HG03108 (cell line): ENCODE measurements at regions not wholly inside any gene's neighbourhood (a gene's known extent, or its start where the extent isn't known, plus 50 kb on each side); places are given as distances from the start of the nearest gene placed in this dataset.

Experiments
- ATAC-seq: cut with Tn5 transposase; IDR thresholded peaks from one replicate; pipeline ENCODE4 v1.9.1; 2021; ENCODE audit warnings: moderate library complexity; ENCODE audit not compliant: unreplicated experiment

DNA sequence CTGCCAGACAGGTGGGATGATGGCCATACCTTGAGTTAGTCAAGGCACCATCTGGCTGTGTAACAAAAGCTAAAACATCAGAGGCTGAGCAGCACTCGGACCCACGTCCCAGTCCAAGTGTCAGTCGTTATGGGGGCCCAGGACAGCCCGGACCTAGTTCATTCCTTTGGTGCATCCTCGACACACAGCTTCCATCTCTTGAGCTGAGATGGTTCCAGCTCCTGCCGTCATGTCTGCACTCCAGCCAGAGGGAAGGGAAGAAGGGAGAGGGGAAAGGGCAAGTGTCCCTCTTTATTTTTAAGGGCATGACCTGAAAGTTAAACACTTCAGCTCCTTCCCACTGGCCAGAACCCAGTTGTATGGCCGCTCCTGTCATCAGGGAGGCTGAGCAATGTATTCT, 218.0 kb downstream of the SEC14L1 start:
- ATAC-seq, result no peak

DNA sequence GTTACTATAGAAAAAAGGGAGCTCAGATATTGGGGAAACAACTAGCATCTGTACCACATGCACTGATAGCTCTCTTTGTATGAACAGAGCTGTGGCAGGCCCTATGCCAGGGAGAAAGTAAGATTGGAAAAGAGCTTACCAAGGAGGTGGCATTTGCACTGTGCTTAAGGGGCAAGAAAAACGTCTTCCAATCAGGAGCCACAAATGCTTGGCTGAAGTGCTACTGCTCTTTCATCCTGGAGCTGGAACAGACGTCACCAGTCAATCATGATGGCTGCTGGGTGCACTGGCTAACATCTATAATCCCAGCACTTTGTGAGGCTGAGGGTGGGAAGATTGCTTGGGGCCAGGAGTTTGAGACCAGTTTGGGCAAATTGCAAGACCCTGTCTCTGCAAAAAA, 218.5 kb downstream of the SEC14L1 start:
- ATAC-seq, result no peak

DNA sequence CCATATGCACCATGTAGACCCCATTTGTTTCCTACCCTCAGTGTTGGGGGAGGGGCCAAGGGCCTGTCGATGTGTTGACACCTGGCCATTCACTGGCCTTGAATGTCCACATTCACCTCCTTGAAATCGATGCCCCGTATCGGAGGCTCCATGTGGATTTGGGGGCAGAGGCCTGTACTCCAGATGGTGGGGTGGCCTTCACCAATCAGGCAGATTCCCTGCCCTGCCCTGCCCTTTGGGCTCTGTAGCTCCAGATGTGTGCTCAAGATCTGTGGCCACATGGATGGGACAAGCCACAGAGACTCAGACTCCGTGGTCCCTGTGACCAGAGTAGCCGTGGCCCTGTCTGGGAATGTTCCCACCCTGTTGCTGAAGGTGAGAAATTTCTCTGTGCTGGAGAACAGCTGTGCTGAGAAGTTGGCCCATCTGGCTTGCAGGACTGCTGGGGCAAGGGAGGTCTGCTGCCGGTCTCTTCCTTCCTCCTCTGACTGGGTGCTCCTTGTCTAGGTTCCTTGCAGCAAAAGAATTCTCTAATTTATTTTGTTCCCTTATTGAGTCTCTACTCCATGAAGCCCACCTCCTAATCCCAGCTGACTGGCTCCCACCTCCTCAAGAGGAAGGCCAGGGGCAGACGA, 221.3 kb downstream of the SEC14L1 start:
- no peak for ATAC-seq

GRCh38 chr17:77363821-77364361, 223.1 kb downstream of the SEC14L1 start:
- ATAC-seq, result no peak

DNA sequence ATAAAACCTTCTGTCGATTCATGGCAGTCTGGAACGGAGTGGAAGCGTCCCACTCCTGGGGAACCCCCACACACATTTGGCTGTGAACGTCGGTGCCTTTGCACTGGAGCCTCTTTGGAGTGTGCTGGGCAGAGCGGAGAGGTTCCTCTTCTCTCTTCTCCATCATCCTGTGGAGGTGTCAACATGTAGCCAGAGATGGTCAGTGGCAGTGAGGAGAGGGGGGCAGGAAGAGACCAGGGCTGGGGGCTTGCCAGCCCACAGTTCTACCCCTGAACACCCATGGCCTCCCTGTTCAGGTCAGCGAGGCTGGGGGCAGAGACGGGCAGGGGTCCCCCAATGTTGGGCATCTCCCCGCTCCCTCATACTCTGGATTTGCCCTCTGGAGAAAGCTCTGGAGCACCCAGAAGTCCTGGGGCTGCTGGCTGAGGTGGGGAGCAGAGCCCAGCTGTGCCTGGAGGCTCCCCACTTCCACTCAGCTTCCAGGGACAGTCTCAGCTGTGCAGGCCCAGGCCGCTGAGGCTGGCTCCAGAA, 223.7 kb downstream of the SEC14L1 start:
- no peak for ATAC-seq

GRCh38 chr17:77364941-77365583, 224.3 kb downstream of the SEC14L1 start:
- no peak for ATAC-seq

DNA sequence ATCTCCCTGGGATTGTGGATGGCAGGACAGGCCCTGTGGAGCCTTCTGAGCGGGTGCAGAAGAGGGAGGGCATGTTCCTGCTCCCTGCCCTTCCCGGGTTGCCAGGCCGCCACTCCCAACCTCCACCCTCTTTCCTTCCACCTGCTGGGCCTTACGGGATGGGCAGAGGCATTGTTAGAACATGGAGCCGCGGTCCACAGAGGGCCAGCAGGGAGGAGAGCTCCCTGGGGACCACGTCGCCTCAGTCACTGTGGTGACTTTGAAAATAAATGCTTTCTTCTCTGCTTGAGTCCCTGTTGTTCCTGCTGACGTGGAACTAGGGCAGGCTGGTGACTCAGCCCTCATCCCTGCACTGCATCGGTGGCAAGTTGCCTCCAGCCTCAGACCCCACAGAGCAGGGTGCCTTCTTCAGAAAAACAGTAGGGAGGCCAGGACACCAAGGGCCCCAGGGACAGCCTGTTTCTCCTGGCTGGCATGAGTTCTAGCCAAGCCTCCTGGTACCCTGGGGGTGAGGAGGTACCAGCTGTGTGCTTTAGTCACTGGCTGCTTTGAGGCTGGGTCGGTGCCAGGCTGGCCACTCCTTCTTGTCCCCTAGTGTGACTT, 224.9 kb downstream of the SEC14L1 start:
- ATAC-seq, result no peak

DNA sequence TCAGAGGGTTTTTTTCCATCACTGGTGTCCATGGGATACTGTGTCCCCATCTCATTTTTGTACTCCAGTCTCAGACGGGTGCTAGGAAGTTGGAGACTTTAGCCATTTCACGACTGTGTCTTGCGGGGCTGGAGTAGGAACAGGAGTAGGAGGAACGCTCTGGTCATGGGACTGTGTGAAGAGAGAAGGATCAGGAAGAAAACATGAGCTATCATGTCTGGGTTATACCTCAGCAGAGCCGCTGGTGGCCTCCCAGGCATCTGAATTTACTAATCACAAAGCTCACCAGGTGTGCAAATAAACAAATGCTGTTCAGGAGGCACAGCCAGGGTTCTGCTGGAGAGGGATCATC, 225.4 kb downstream of the SEC14L1 start:
- no peak for ATAC-seq

DNA sequence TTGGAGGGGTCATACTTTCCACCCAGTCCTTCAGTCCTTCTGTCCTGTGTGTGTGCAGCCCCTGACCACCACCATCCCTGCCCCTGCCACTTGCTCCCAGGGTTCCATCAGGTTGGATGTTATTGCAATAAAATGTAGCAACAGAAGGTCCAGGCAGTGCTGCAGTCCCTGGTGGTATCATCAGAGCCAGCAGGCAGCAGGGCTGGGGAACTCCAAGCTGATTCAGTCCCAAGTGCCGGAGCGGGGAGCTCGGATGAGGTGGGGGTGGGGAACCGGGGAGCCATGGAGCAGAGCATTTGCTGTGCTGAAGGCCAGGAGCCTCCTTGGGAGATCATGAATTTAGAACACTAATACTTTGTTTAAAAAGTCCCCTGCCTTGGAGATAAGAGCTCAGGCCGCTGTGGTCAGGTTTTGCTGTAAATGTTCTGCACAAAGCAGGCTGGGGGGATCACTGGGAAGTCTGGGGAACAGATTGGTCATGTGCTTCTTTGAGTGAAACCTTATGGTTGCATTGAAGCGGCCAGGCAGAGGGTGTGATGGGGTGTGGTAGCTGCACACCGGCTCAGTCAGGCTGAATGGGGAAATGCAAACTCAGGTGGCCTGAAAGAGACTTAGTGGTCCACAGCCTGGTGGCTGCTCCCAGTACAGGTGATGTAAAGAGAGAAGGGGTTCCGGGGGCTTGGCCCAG, 225.9 kb downstream of the SEC14L1 start:
- peak; percentile 34 for ATAC-seq

DNA sequence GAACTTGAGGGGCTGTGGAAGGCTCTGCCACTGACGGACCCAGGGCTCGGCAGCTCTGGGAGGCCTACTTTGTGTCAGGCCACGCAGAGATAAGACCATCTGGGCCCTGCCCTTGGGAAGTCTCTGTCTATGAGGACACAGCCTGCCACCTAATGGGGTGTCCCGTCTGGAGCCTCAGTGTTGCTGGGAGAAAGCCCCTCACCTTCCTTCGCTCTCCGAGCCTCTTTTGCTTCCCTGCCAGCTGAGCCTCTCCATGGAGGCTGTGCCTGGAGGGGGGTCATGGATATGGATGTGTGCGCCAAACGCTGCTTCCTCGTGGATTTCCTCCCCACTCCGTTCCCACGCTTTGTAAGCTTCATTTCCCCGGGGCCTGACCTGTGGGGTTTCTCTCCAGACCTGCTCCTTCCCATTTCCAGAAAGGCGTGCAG, 228.8 kb downstream of the SEC14L1 start:
- no peak for ATAC-seq

DNA sequence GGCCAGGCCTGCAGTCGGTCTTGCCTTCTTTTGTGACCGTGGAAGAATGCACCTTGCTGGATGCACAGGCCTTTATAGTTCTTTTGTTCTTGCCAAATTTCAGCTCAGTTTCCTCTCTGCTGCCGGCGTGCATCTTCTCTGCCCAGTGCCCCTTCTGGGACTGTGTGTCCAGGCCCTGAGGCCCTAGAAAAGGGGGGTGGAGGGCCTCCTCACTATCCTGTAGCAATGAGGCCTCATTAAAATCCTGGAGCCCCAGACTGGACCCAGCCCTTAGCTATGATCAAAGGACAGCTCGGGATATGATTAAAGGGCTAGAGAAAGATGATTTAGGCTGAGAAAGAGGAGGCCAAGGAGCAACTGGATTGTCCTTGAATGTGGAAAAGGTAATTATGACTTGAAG, 229.8 kb downstream of the SEC14L1 start:
- ATAC-seq, result no peak

- no peak for ATAC-seq
Observed at GRCh38 chr17:77371117-77371887, 230.5 kb downstream of the SEC14L1 start.

DNA sequence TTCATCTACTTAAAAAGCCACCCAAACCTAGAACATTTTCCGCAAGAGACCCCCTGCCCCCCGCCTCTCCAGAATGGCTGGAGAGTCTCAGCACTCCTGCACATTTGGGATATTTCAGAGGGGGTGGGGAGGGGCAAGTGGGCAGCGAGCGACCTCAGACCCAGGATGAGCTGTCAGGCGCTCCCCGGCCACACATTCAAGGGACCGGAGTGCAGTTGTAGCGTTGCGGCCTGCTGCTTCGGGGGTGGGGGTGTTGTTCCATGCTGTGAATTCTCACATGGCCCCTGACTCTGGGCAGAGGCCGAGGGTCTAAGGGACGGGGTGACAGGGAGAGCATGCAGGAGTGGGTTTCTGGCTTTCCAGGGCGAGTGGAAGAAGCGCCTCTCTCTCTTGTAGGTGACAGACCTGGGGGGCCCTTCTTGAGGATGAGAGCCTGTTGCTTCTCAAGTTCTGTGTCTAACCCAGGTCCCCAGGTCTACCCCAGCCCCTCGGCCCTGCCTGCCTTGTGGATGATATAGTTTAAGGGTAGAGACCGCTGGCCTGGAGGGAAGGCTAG, 231.2 kb downstream of the SEC14L1 start:
- ATAC-seq, result no peak

DNA sequence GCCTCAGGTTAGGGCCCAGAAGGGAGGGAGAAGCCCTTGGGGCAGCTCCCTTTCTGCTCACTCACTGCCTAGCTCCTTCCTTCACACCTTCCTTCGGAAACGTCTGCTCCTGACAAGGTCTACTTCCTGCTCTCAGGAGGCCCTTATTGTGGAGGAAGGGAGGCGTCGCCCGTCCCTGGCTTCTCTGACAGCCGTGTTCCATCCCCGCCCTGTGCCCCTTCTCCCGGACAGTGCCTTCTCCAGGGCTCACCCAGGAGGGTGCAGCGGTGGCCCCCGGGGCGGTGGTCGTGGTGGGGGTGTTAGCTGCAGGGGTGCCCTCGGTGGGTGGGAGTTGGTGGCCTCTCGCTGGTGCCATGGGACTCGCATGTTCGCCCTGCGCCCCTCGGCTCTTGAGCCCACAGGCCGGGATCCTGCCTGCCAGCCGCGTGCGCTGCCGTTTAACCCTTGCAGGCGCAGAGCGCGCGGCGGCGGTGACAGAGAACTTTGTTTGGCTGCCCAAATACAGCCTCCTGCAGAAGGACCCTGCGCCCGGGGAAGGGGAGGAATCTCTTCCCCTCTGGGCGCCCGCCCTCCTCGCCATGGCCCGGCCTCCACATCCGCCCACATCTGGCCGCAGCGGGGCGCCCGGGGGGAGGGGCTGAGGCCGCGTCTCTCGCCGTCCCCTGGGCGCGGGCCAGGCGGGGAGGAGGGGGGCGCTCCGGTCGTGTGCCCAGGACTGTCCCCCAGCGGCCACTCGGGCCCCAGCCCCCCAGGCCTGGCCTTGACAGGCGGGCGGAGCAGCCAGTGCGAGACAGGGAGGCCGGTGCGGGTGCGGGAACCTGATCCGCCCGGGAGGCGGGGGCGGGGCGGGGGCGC, 231.9 kb downstream of the SEC14L1 start:
- ATAC-seq, result peak; percentile 58

GRCh38 chr17:77373299-77374169, 232.8 kb downstream of the SEC14L1 start:
- no peak for ATAC-seq

DNA sequence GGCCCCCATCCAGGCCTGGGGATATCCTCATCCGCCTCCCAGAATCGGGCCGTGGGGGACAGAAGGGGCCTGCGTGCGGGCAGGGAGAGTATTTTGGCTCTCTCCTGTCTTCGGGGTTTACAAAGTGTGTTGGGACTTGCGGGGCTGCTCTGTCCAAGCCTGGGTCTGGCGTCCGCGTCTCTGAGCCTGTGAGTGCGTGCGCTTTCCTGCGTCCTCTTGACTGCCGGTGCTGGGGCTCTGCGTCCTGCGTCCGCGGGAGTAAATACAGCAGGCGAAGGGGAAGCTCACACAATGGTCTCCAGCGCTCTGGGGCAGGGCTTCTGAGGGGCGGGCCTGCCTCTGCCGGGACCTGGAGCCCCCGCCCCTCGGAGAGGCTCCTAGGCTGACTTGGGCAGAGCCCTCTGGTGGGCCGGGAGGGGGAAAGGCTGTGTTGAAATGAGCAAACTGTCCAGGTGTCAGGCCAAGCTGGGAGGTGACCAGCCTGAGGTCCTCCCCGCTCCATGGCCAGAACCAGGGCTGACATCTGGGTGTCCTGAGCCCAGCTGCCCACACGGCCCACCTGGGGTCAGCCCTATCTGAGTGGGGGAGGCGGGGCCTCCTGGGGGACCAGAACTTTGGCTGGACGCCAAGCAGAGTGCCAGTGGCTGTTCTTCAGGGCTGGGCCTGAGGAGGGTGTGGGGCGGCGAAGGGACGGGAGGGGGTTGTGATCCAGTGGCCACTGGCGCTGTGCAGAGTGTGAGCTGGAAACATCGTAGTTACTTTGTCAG, 233.6 kb downstream of the SEC14L1 start:
- ATAC-seq, result no peak

GRCh38 chr17:77375108-77375916, 234.5 kb downstream of the SEC14L1 start:
- no peak for ATAC-seq
